ENCODE measurements at regions not wholly inside any gene's neighbourhood (a gene's known extent, or its start where the extent isn't known, plus 50 kb on each side); places are given as distances from the start of the nearest gene placed in this dataset.

GRCh38 chr14:25103820-25104219 lies 53.9 kb upstream of the STXBP6 start:
- H3K79me2 ChIP-seq (replicated peaks; ENCODE audit: insufficient read depth, low read length) = no peaks in the 10 kb centered on the region
- H3K9me2 ChIP-seq (ENCODE audit: insufficient read depth, low read length) = no peaks in the 10 kb centered on the region
- no peak overlapping the region for H3K4me3 ChIP-seq (ENCODE audit: low read length)
- no peaks in the 10 kb centered on the region for H3K36me3 ChIP-seq (ENCODE audit: insufficient read depth, low read length)
- TF ChIP-seq TAF1 (IDR thresholded peaks at IDR 0.05; ENCODE audit: low read depth) = no peak
- no peak for TF ChIP-seq RAD21 (conservative IDR thresholded peaks at IDR 0.05)
- no peak for TF ChIP-seq SMC3 (conservative IDR thresholded peaks at IDR 0.05; ENCODE audit: poor library complexity)
- no peak for TF ChIP-seq CTCF (IDR thresholded peaks at IDR 0.05; ENCODE audit: poor library complexity, severe bottlenecking)
- TF ChIP-seq EZH2 (IDR thresholded peaks at IDR 0.05; ENCODE audit: borderline replicate concordance, insufficient read depth, low read length, poor library complexity, severe bottlenecking) = no peak
- no peak for TF ChIP-seq REST (IDR thresholded peaks at IDR 0.05; ENCODE audit: borderline replicate concordance)
- no peak for TF ChIP-seq EP300 (conservative IDR thresholded peaks at IDR 0.05; ENCODE audit: poor library complexity, severe bottlenecking)
- TF ChIP-seq MXI1 (conservative IDR thresholded peaks at IDR 0.05; ENCODE audit: poor library complexity, severe bottlenecking) = no peak
- TF ChIP-seq POLR2AphosphoS5 (IDR thresholded peaks at IDR 0.05) = no peak
- H3K4me2 ChIP-seq (ENCODE audit: low read length) = no peak overlapping the region
- H3K27ac ChIP-seq (ENCODE audit: low read length) = no peak overlapping the region
- no peaks in the 10 kb centered on the region for H3K27me3 ChIP-seq (ENCODE audit: insufficient read depth, low read depth, low read length)
- H3K9ac ChIP-seq (ENCODE audit: low read length) = no peak overlapping the region
- no peak overlapping the region for H2AFZ ChIP-seq (ENCODE audit: low read depth, low read length)
- H3K9me3 ChIP-seq (ENCODE audit: low read length) = no peaks in the 10 kb centered on the region
- no peaks in the 10 kb centered on the region for H3F3A ChIP-seq (ENCODE audit: insufficient read depth, low read length, poor library complexity, severe bottlenecking)
- no peaks in the 10 kb centered on the region for H4K20me1 ChIP-seq (ENCODE audit: insufficient read depth)

- Histone ChIP-seq H3K4me3 (ENCODE audit: low read length) (no peak overlapping the region), H3K4me2 (ENCODE audit: low read length) (no peak overlapping the region), H3K9me3 (ENCODE audit: low read length) (no peaks in the 10 kb centered on the region), H4K20me1 (ENCODE audit: insufficient read depth) (no peaks in the 10 kb centered on the region), H3K79me2 (replicated peaks; ENCODE audit: insufficient read depth, low read length) (no peaks in the 10 kb centered on the region), H2AFZ (ENCODE audit: low read depth, low read length) (no peak overlapping the region), H3F3A (ENCODE audit: insufficient read depth, low read length, poor library complexity, severe bottlenecking) (no peaks in the 10 kb centered on the region), H3K9me2 (ENCODE audit: insufficient read depth, low read length) (no peaks in the 10 kb centered on the region), H3K27ac (ENCODE audit: low read length) (no peak overlapping the region), H3K9ac (ENCODE audit: low read length) (no peak overlapping the region), H3K27me3 (ENCODE audit: insufficient read depth, low read depth, low read length) (no peaks in the 10 kb centered on the region), H3K36me3 (ENCODE audit: insufficient read depth, low read length) (no peaks in the 10 kb centered on the region)
- no peak for TF ChIP-seq RAD21 (conservative IDR thresholded peaks at IDR 0.05)
- TF ChIP-seq EZH2 (IDR thresholded peaks at IDR 0.05; ENCODE audit: borderline replicate concordance, insufficient read depth, low read length, poor library complexity, severe bottlenecking) = no peak
- no peak for TF ChIP-seq TAF1 (IDR thresholded peaks at IDR 0.05; ENCODE audit: low read depth)
- TF ChIP-seq CTCF (IDR thresholded peaks at IDR 0.05; ENCODE audit: poor library complexity, severe bottlenecking) = no peak
- TF ChIP-seq EP300 (conservative IDR thresholded peaks at IDR 0.05; ENCODE audit: poor library complexity, severe bottlenecking) = no peak
- no peak for TF ChIP-seq POLR2AphosphoS5 (IDR thresholded peaks at IDR 0.05)
- TF ChIP-seq SMC3 (conservative IDR thresholded peaks at IDR 0.05; ENCODE audit: poor library complexity) = no peak
- no peak for TF ChIP-seq MXI1 (conservative IDR thresholded peaks at IDR 0.05; ENCODE audit: poor library complexity, severe bottlenecking)
- TF ChIP-seq REST (IDR thresholded peaks at IDR 0.05; ENCODE audit: borderline replicate concordance) = no peak
Observed at GRCh38 chr14:25103271-25103670, 53.3 kb upstream of the STXBP6 start.
